B cell (primary cell): ENCODE measurements at regions not wholly inside any gene's neighbourhood (a gene's known extent, or its start where the extent isn't known, plus 50 kb on each side); places are given as distances from the start of the nearest gene placed in this dataset.

Experiments used
- ATAC-seq: fragments of 200-7000 bp; cut with Tn5 transposase; one replicate; pipeline ENCODE4 v1.10.0; 2021; ENCODE audit warnings: low read depth, mild to moderate bottlenecking, moderate number of reproducible peaks, moderate library complexity
- CTCF ChIA-PET: fragments of 350-600 bp; sonication (Branson Sonifier 250); formaldehyde crosslinking; loops from one replicate; lab custom pipeline; 2021; ENCODE audit warnings: antibody characterized with exemption, inconsistent platforms; lab: Charles Lee
- POLR2A ChIA-PET: fragments of 350-600 bp; sonication (Branson Sonifier 250); formaldehyde crosslinking; loops from one replicate; lab custom pipeline; 2021; ENCODE audit warnings: antibody characterized with exemption; lab: Charles Lee
- DNase-seq: peaks from one replicate; pipeline ENCODE4 v3.0.0; 2013
- H2AFZ ChIP-seq: 2 replicates; pipeline ENCODE4 v1.6.1; 2012; ENCODE audit warnings: mild to moderate bottlenecking, low read depth, low read length; ENCODE audit not compliant: insufficient read depth, poor library complexity, severe bottlenecking
- H3K27ac ChIP-seq, 2 donors: 1 replicate in 1 of 2; 2 replicates in 1 of 2; pipeline ENCODE4 v1.5.1; 2012 to 2013; ENCODE audit warnings: low read length in 2 of 2, mild to moderate bottlenecking in 2 of 2, moderate library complexity in 1 of 2
- H3K27me3 ChIP-seq, 4 experiments: fragments of 200-600 bp in 1 of 4; sonication (generic) in 1 of 4; replicated peaks in 1 of 4; 1 replicate in 2 of 4; 2 replicates in 2 of 4; pipeline versions ENCODE4 v1.6.1 to v1.7.0; 2013 to 2016; ENCODE audit warnings: low read length in 3 of 4, mild to moderate bottlenecking in 2 of 4, mixed read lengths in 1 of 4, moderate library complexity in 1 of 4; ENCODE audit not compliant: insufficient read depth in 4 of 4, control insufficient read depth in 3 of 4; ENCODE audit errors: control extremely low read depth in 1 of 4
- H3K36me3 ChIP-seq, 2 experiments: replicated peaks in 1 of 2; 1 replicate in 1 of 2; 2 replicates in 1 of 2; pipeline versions ENCODE4 v1.6.1 to v1.7.1; 2013; ENCODE audit warnings: low read length in 1 of 2; ENCODE audit not compliant: insufficient read depth in 2 of 2, control insufficient read depth in 1 of 2; ENCODE audit errors: control extremely low read depth in 1 of 2, extremely low read depth in 1 of 2
- H3K4me1 ChIP-seq, 2 donors: fragments of 200-600 bp in 1 of 2; sonication (generic) in 1 of 2; 1 replicate in 1 of 2; 2 replicates in 1 of 2; pipeline versions ENCODE4 v1.5.1 to v1.6.1; 2013 to 2017; ENCODE audit warnings: low read length in 2 of 2; ENCODE audit not compliant: control insufficient read depth in 2 of 2, insufficient read depth in 2 of 2
- H3K4me2 ChIP-seq: replicated peaks from 2 replicates; pipeline ENCODE3; 2012; ENCODE audit warnings: mild to moderate bottlenecking, low read depth, low read length; ENCODE audit not compliant: poor library complexity, severe bottlenecking
- H3K4me3 ChIP-seq, 5 experiments: fragments of 200-600 bp in 1 of 5; sonication (generic) in 1 of 5; 1 replicate in 3 of 5; 2 replicates in 2 of 5; pipeline versions ENCODE4 v1.5.1 to v1.7.0; 2011 to 2016; ENCODE audit warnings: low read length in 4 of 5, mild to moderate bottlenecking in 4 of 5, low read depth in 2 of 5, control low read depth in 1 of 5, moderate library complexity in 1 of 5; ENCODE audit not compliant: insufficient read depth in 1 of 5; ENCODE audit errors: control extremely low read depth in 1 of 5, extremely low read depth in 1 of 5
- H3K79me2 ChIP-seq: fragments of 200-600 bp; sonication (generic); one replicate; pipeline ENCODE4 v1.6.0; 2016; ENCODE audit warnings: low read length; ENCODE audit not compliant: control insufficient read depth, insufficient read depth
- H3K9ac ChIP-seq: fragments of 200-600 bp; sonication (generic); 2 replicates; pipeline ENCODE4 v1.6.1; 2017; ENCODE audit warnings: mild to moderate bottlenecking, low read length, moderate library complexity
- H3K9me3 ChIP-seq, 3 donors: one replicate each; pipeline versions ENCODE4 v1.6.1 to v1.7.1; 2013; ENCODE audit warnings: low read length in 2 of 3; ENCODE audit not compliant: control insufficient read depth in 2 of 3, insufficient read depth in 1 of 3; ENCODE audit errors: control extremely low read depth in 1 of 3
- H4K20me1 ChIP-seq: 2 replicates; pipeline ENCODE4 v1.6.0; 2012; ENCODE audit warnings: mild to moderate bottlenecking, low read length; ENCODE audit not compliant: insufficient read depth, control insufficient read depth, poor library complexity, severe bottlenecking
- H3K27ac Mint-ChIP-seq: one replicate; pipeline ENCODE4 v1.8.0; 2021; ENCODE audit warnings: mixed read lengths
- H3K27me3 Mint-ChIP-seq: one replicate; pipeline ENCODE4 v1.8.0; 2021; ENCODE audit warnings: mixed read lengths
- H3K4me1 Mint-ChIP-seq: one replicate; pipeline ENCODE4 v1.8.0; 2021; ENCODE audit warnings: mixed read lengths
- H3K4me3 Mint-ChIP-seq: one replicate; pipeline ENCODE4 v1.8.0; 2021; ENCODE audit warnings: mixed read lengths
- H3K9me3 Mint-ChIP-seq: one replicate; pipeline ENCODE4 v1.8.0; 2022; ENCODE audit warnings: mixed read lengths; ENCODE audit not compliant: insufficient read depth
- CTCF ChIP-seq: fragments of 200-600 bp; IDR thresholded peaks from one replicate; pipeline ENCODE4 v1.8.0; 2022; ENCODE audit warnings: antibody characterized with exemption, mild to moderate bottlenecking
- EZH2 ChIP-seq: IDR thresholded peaks from 2 replicates; pipeline ENCODE4 v1.6.1; 2012; ENCODE audit warnings: borderline replicate concordance, low read depth, mild to moderate bottlenecking, moderate library complexity, low read length; ENCODE audit not compliant: insufficient read depth, poor library complexity, severe bottlenecking
- WGBS: methylation state at CpG from one replicate; pipeline ENCODE4 v1.1.5; 2013; ENCODE audit warnings: missing lambda C conversion rate; ENCODE audit not compliant: insufficient coverage; 5-methylcytosine and 5-hydroxymethylcytosine counted together
- intact Hi-C: fragments of 100-400 bp; cut with micrococcal nuclease; formaldehyde crosslinking; loops from one replicate; pipeline ENCODE4 v1.10.0; 2022

DNA sequence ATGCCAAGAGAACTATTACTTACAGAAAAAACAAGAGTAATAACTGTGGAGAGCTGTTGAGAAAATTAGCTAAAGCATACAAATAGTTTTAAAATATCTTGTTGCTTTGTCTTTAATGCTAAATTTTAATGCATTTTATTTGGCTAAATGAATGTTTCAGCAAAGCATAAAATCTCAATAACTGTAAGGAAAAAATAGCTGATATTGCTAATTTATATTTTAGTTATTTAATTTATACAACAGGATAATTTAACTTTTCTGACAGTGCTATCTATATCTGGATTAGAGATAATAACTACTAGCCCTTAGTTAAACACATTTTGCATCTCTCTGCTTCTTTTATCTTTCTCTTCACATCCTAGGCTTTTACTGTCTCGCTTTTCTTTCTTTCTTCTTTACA, 1014.9 kb upstream of the COX7C start:
- intact Hi-C loops, result no loop called here
- H4K20me1 ChIP-seq, result no peaks in the 10 kb centered on the region
- H3K4me2 ChIP-seq, result no peak overlapping the region
- ATAC-seq, result no peak
- H3K9ac ChIP-seq, result no peak overlapping the region
- H3K79me2 ChIP-seq, result no peaks in the 10 kb centered on the region
- peaks cover 0 to 8% (median 0%) of the 10 kb centered on the region in 3 donors for H3K9me3 ChIP-seq
- no peak overlapping the region for H2AFZ ChIP-seq
- H3K4me1 ChIP-seq, result no peaks in the 10 kb centered on the region
- Mint-ChIP-seq H3K27ac (no peak overlapping the region), H3K9me3 (no peaks in the 10 kb centered on the region), H3K27me3 (no peaks in the 10 kb centered on the region), H3K4me1 (no peaks in the 10 kb centered on the region), H3K4me3 (no peak overlapping the region)
- no peak for DNase-seq
- H3K4me3 ChIP-seq, result no peak overlapping the region
- H3K36me3 ChIP-seq, result no peaks in the 10 kb centered on the region
- ChIA-PET POLR2A (no interaction called here), CTCF (no interaction called here)
- no CpG with 5 or more reads among the region's 1 CpG for WGBS
- H3K27ac ChIP-seq, result no peak overlapping the region
- TF ChIP-seq EZH2, result no peak
- no peaks in the 10 kb centered on the region for H3K27me3 ChIP-seq

- no peaks in the 10 kb centered on the region for H3K27me3 ChIP-seq
- no CpG with 5 or more reads among the region's 1 CpG for WGBS
- no peaks in the 10 kb centered on the region for H4K20me1 ChIP-seq
- POLR2A ChIA-PET, result no interaction called here
- no peaks in the 10 kb centered on the region for H3K36me3 ChIP-seq
- H2AFZ ChIP-seq, result no peak overlapping the region
- H3K79me2 ChIP-seq, result no peaks in the 10 kb centered on the region
- ATAC-seq, result no peak
- no peak overlapping the region for H3K4me3 ChIP-seq
- no peak overlapping the region for H3K4me3 Mint-ChIP-seq
- H3K27ac ChIP-seq, result no peak overlapping the region
- no peak overlapping the region for H3K27ac Mint-ChIP-seq
- no peaks in the 10 kb centered on the region for H3K4me1 Mint-ChIP-seq
- H3K9me3 ChIP-seq, result peaks cover 0 to 8% (median 0%) of the 10 kb centered on the region in 3 donors
- CTCF ChIA-PET, result no interaction called here
- TF ChIP-seq EZH2 (no peak), CTCF (no peak)
- no peaks in the 10 kb centered on the region for H3K4me1 ChIP-seq
- DNase-seq, result no peak
- H3K9ac ChIP-seq, result no peak overlapping the region
- H3K9me3 Mint-ChIP-seq, result no peaks in the 10 kb centered on the region
- H3K4me2 ChIP-seq, result no peak overlapping the region
- intact Hi-C loops, result no loop called here
- no peaks in the 10 kb centered on the region for H3K27me3 Mint-ChIP-seq
Measured at GRCh38 chr5:85604378-85604777, 1013.4 kb upstream of the COX7C start.
